Keratinocyte (primary cell): ENCODE measurements at regions not wholly inside any gene's neighbourhood (a gene's known extent, or its start where the extent isn't known, plus 50 kb on each side); places are given as distances from the start of the nearest gene placed in this dataset.

Experiments used
- CTCF ChIP-seq, 3 experiments: IDR thresholded peaks in 1 of 3; conservative IDR thresholded peaks in 1 of 3; optimal IDR thresholded peaks in 1 of 3; 2 replicates in 2 of 3; 3 replicates in 1 of 3; pipeline versions ENCODE3 to v1.5.1; 2011; ENCODE audit warnings: low read length in 3 of 3, mild to moderate bottlenecking in 3 of 3, moderate library complexity in 2 of 3, control low read depth in 1 of 3, inconsistent platforms in 1 of 3; ENCODE audit not compliant: insufficient read depth in 2 of 3; ENCODE audit errors: extremely low read depth in 1 of 3
- EZH2 ChIP-seq: IDR thresholded peaks from one replicate; pipeline ENCODE4 v1.6.1; 2012; ENCODE audit warnings: inconsistent platforms, mild to moderate bottlenecking, low read length, moderate library complexity

GRCh38 chr4:181465826-181466225 lies 777.4 kb upstream of the TENM3 start:
- no peak for TF ChIP-seq CTCF (optimal IDR thresholded peaks at IDR 0.05 in 1 of 3, IDR thresholded peaks at IDR 0.05 in 1 of 3, conservative IDR thresholded peaks at IDR 0.05 in 1 of 3; ENCODE audit: extremely low read depth in 1 of 3, insufficient read depth in 2 of 3, low read length in 3 of 3)
- TF ChIP-seq EZH2: no peak
